MCF 10A (cell line): ENCODE measurements at regions not wholly inside any gene's neighbourhood (a gene's known extent, or its start where the extent isn't known, plus 50 kb on each side); places are given as distances from the start of the nearest gene placed in this dataset.

Experiments used
- BruUV-seq: library from RNA; stranded (reverse); fragments of 400-500 nt; replicated peaks from 2 replicates; lab custom pipeline; 2021; lab: Mats Ljungman, UMichigan
- CTCF ChIA-PET: fragments of 300-600 bp; sonication (Branson Sonifier 250); formaldehyde crosslinking; extraction: SDS; loops from one replicate; lab custom pipeline; 2021; ENCODE audit warnings: antibody characterized with exemption, inconsistent platforms; lab: Yijun Ruan, JAX
- POLR2A ChIA-PET: fragments of 300-600, 350-650 bp; sonication (Branson Sonifier 250); formaldehyde crosslinking; extraction: SDS; loops from one replicate; lab custom pipeline; 2020; ENCODE audit warnings: antibody characterized with exemption, inconsistent platforms; lab: Yijun Ruan, JAX
- DNase-seq: peaks from one replicate; pipeline ENCODE4 v3.0.0-alpha.2; 2018; ENCODE audit not compliant: unreplicated experiment
- H3K27ac Mint-ChIP-seq: one replicate; pipeline ENCODE4 v1.8.0; 2022; ENCODE audit warnings: mild to moderate bottlenecking, low read depth, mixed read lengths; ENCODE audit not compliant: unreplicated experiment
- H3K27me3 Mint-ChIP-seq: one replicate; pipeline ENCODE4 v1.8.0; 2022; ENCODE audit warnings: mixed read lengths; ENCODE audit not compliant: insufficient read depth, unreplicated experiment
- H3K36me3 Mint-ChIP-seq: one replicate; pipeline ENCODE4 v1.8.0; 2022; ENCODE audit warnings: mild to moderate bottlenecking, moderate library complexity, mixed read lengths; ENCODE audit not compliant: insufficient read depth, unreplicated experiment
- H3K4me1 Mint-ChIP-seq: one replicate; pipeline ENCODE4 v1.8.0; 2022; ENCODE audit warnings: mixed read lengths; ENCODE audit not compliant: insufficient read depth, unreplicated experiment
- H3K4me3 Mint-ChIP-seq: one replicate; pipeline ENCODE4 v1.8.0; 2022; ENCODE audit warnings: mild to moderate bottlenecking, moderate library complexity, mixed read lengths; ENCODE audit not compliant: unreplicated experiment
- H3K9me3 Mint-ChIP-seq: one replicate; pipeline ENCODE4 v1.8.0; 2022; ENCODE audit warnings: mixed read lengths; ENCODE audit not compliant: unreplicated experiment
- CTCF ChIP-seq: fragments of 200-600 bp; IDR thresholded peaks from one replicate; pipeline ENCODE4 v1.8.0; 2022; ENCODE audit warnings: antibody characterized with exemption, mild to moderate bottlenecking; ENCODE audit not compliant: unreplicated experiment
- intact Hi-C: fragments of 100-400 bp; cut with micrococcal nuclease; formaldehyde crosslinking; loops from 2 replicates; pipeline ENCODE4 v1.14.1; 2022

- H3K27me3 Mint-ChIP-seq: no peaks in the 10 kb centered on the region
- intact Hi-C loops: no loop called here
- H3K36me3 Mint-ChIP-seq: peaks cover 23% of the 10 kb centered on the region
- CTCF ChIA-PET: interaction anchor here (0.6 to 2.2 kb wide), 5 partner anchors 12 to 300 kb away, joined by 3 to 7 read pairs (median 3); no protein-coding TSS in a partner anchor
- no peak for TF ChIP-seq CTCF
- no TSS peak for BruUV-seq
- H3K4me1 Mint-ChIP-seq: peaks cover 13% of the 10 kb centered on the region
- DNase-seq: no peak
- H3K4me3 Mint-ChIP-seq: no peak overlapping the region
- POLR2A ChIA-PET: interaction anchor here (0.9 kb wide), 1 partner anchor 36 kb away, joined by 4 read pairs; no protein-coding TSS in a partner anchor
- H3K27ac Mint-ChIP-seq: no peak overlapping the region
- H3K9me3 Mint-ChIP-seq: no peaks in the 10 kb centered on the region
Measured at GRCh38 chr14:51582437-51582836, 69.3 kb upstream of the FRMD6 start.

- no peaks in the 10 kb centered on the region for H3K9me3 Mint-ChIP-seq
- no peak overlapping the region for H3K4me3 Mint-ChIP-seq
- no peaks in the 10 kb centered on the region for H3K27me3 Mint-ChIP-seq
- ChIA-PET POLR2A (no interaction called here), CTCF (interaction anchor here (1.1 kb wide), 1 partner anchor 200 kb away, joined by 4 read pairs; no protein-coding TSS in a partner anchor)
- no peak for TF ChIP-seq CTCF
- peaks cover 9% of the 10 kb centered on the region for H3K36me3 Mint-ChIP-seq
- no peak for DNase-seq
- intact Hi-C loops: no loop called here
- no peak overlapping the region for H3K27ac Mint-ChIP-seq
- no TSS peak for BruUV-seq
- H3K4me1 Mint-ChIP-seq: peaks cover 13% of the 10 kb centered on the region
Measured at GRCh38 chr14:51585055-51585454, 66.7 kb upstream of the FRMD6 start.

- no TSS peak for BruUV-seq
- no peaks in the 10 kb centered on the region for H3K9me3 Mint-ChIP-seq
- no peaks in the 10 kb centered on the region for H3K4me1 Mint-ChIP-seq
- peaks cover 17% of the 10 kb centered on the region for H3K36me3 Mint-ChIP-seq
- ChIA-PET CTCF (no interaction called here), POLR2A (interaction anchor here (0.6 to 0.8 kb wide), 2 partner anchors 9 to 1769 kb away, joined by 3 read pairs; no protein-coding TSS in a partner anchor)
- H3K27ac Mint-ChIP-seq: no peak overlapping the region
- no peak for TF ChIP-seq CTCF
- intact Hi-C loops: no loop called here
- DNase-seq: no peak
- no peak overlapping the region for H3K4me3 Mint-ChIP-seq
- H3K27me3 Mint-ChIP-seq: no peaks in the 10 kb centered on the region
Measured at GRCh38 chr14:51592836-51593235, 58.9 kb upstream of the FRMD6 start.

- CTCF ChIA-PET: no interaction called here
- Mint-ChIP-seq H3K27ac (no peak overlapping the region), H3K9me3 (no peaks in the 10 kb centered on the region), H3K4me3 (no peak overlapping the region), H3K36me3 (peaks cover 19% of the 10 kb centered on the region), H3K4me1 (no peaks in the 10 kb centered on the region), H3K27me3 (no peaks in the 10 kb centered on the region)
- no peak for DNase-seq
- no peak for TF ChIP-seq CTCF
- BruUV-seq: no TSS peak
- intact Hi-C loops: no loop called here
- POLR2A ChIA-PET: interaction anchor here (0.6 to 0.8 kb wide), 2 partner anchors 10 to 1769 kb away, joined by 3 read pairs; no protein-coding TSS in a partner anchor
Measured at GRCh38 chr14:51593397-51593796, 58.3 kb upstream of the FRMD6 start.
